Fibroblast of the aortic adventitia (primary cell): ENCODE measurements at regions not wholly inside any gene's neighbourhood (a gene's known extent, or its start where the extent isn't known, plus 50 kb on each side); places are given as distances from the start of the nearest gene placed in this dataset.

Source experiments
- DNase-seq: peaks from one replicate; pipeline ENCODE4 v3.0.0-alpha.2; 2010; ENCODE audit warnings: low read depth
- H3K4me3 ChIP-seq: 2 replicates; pipeline ENCODE4 v1.5.1; 2011; ENCODE audit warnings: low read depth, mild to moderate bottlenecking, control low read depth, low read length, moderate library complexity
- TF ChIP-seq, protein P1 (sequence below): IDR thresholded peaks from 2 replicates; pipeline ENCODE4 v1.5.1; 2011; ENCODE audit warnings: mild to moderate bottlenecking, low read length, control low read depth, inconsistent platforms; ENCODE audit not compliant: insufficient read depth

DNA sequence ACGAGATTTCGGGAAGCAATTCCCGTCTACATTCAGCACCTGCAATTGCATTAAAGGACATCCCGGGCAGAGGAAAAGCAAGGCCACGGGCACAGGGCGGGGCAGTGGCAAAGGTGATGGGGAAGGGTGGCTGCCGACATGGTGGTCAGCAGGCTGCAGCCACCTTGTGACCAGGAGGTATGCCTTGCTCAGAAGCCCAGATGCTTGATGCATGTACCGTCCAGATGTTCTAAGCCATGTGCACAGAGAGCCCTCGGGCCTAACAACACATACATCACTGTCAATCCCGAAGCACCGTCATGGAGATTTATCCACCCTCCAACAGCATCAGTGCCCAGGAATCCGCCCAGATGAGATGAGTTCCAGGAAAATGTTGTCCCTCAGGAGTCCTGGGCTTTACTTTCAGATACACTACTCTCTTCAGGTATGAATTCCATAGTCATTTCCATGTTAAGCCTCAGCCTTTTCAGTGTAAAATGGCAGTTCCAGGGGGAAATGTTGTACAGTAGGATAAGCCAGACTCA lies 77.8 kb upstream of the FRMD1 start:
- TF ChIP-seq, protein P1, sequence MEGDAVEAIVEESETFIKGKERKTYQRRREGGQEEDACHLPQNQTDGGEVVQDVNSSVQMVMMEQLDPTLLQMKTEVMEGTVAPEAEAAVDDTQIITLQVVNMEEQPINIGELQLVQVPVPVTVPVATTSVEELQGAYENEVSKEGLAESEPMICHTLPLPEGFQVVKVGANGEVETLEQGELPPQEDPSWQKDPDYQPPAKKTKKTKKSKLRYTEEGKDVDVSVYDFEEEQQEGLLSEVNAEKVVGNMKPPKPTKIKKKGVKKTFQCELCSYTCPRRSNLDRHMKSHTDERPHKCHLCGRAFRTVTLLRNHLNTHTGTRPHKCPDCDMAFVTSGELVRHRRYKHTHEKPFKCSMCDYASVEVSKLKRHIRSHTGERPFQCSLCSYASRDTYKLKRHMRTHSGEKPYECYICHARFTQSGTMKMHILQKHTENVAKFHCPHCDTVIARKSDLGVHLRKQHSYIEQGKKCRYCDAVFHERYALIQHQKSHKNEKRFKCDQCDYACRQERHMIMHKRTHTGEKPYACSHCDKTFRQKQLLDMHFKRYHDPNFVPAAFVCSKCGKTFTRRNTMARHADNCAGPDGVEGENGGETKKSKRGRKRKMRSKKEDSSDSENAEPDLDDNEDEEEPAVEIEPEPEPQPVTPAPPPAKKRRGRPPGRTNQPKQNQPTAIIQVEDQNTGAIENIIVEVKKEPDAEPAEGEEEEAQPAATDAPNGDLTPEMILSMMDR, result no peak
- H3K4me3 ChIP-seq, result no peak overlapping the region
- peak; percentile 4 for DNase-seq

DNA sequence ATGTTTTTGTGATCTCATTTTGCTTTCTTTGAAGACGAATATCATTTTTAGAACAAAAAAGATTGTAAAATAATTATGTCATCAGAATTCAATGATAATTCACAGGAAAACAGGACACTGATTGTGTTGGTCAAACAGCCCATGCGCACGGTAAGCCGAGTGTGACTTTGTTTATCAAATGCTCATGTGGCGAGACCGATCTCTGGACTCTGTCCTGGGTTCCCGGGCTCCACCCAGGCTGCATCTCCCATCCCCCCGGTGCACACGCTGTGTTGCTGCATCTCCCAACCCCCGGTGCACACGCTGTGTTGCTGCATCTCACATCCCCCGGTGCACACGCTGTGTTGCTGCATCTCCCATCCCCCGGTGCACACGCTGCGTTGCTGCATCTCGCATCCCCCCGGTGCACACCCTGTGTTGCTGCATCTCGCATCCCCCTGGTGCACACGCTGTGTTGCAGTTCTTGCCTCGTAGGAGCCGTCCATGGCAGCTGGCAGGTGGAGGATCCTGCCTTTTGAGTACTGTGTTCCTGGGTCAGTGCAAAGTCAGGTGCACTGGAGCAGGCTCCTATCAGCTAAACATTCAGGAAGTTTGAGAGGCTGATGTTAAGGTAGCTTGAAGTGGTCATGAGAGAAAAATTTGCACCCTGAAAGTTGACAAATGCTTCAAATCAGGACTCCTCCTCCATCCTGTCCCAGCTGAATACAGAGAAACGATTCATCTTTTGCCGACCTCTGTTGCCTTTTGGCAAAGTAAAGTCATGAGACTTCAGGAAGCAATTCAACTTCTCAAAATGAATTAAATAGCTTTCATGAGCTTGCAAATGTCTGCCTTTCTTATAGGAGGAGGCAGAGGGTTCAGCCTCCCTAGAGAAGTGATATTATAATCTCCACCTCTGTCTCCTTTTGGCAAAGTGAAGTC lies 77.1 kb upstream of the FRMD1 start:
- H3K4me3 ChIP-seq, result no peak overlapping the region
- TF ChIP-seq, protein P1, result no peak
- DNase-seq, result no peak

DNA sequence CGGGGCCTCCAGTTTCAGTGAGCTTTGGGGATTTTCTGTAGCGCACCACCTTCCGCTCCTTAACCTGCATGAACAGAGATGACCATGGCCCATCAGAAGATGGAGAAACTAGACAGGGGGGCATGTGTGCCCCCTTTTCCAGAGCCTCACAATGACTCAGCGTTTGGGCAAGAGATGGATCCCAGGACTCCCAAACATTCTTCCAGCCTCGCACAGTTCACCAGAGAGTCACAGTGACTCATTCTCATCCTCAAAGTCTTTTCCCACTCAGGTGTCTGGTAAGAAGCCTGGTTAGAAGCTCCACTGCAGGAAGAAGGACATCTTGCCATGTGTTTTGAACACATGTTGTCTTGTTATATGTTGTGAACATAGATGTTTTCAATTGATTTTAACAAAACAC lies 76.2 kb upstream of the FRMD1 start:
- TF ChIP-seq, protein P1, result no peak
- DNase-seq, result peak; percentile 51
- no peak overlapping the region for H3K4me3 ChIP-seq

DNA sequence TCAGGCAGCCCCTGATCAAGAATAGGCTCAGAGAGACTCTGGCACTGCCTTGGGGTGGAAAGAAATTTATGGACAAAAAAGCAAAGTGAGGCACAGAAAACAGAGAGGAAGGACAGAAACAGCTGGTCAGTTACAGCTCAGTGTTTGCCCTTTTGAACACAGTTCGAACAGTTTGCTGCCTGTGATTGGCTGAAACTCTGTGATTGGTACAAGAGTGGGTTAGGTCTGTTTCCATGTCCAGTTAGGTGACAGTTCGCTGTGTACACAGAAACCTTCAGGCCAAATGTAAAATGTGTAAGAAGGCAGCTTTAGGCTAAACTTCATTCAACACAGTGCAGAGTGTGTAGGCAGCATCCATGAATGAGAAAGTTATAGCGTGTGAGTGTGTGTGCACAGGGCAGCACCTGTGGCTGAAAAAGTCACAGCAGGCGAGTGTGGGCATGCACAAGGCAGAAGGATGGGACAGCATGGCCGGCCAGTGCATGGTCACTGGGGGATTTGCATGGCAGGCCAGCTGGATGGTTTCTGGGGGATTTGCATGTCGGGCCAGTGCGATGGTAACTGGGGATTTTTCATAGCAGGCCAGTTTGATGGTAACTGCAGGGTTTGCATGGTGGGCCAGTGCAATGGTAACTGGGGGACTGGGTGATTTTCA lies 75.4 kb upstream of the FRMD1 start:
- TF ChIP-seq, protein P1, result no peak

DNA sequence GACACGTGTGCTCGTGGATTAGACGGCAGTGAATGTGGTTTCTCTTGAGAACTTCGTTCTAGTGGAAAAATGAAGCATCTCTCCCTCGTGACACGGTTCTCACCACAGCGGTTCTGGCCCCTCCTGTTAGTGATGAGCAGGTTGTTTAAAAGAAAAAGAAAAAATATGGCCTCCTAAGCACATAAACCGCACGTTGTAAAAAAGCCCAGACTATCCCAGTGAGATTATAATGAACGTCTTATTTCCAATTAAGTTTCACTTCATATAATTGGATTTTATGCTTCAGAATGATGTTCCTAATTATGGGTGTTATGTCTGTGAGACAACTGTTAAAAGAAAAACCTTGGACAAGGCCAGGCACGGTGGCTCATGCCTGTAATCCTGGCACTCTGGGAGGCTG lies 74.5 kb upstream of the FRMD1 start:
- DNase-seq, result no peak
- TF ChIP-seq, protein P1, result no peak
- no peak overlapping the region for H3K4me3 ChIP-seq

More for the DNA sequence above, 75.4 kb upstream of the FRMD1 start:
- no peak overlapping the region for H3K4me3 ChIP-seq
- no peak for DNase-seq

DNA sequence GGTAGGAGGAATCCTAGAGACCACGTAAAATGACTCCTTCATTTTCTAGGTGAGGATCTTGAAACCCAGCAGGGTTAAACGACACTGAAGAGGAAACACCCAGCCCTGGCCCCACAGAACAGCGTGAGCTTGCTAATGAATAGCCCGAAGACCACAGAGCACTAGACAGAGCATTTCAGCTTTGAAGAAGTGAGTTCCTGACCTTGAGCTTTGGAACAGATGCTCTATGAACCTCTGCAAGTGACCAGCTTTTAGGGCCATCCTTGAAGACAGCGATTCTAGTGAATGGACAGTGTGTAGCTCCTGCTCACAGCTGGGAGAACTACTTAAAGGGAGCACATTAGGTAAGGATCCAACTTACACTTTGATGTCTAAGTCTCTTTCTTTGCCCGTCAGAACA lies 74.0 kb upstream of the FRMD1 start:
- TF ChIP-seq, protein P1, result no peak
- no peak for DNase-seq
- H3K4me3 ChIP-seq, result no peak overlapping the region
